SU-DHL-6 (cell line): ENCODE measurements at regions not wholly inside any gene's neighbourhood (a gene's known extent, or its start where the extent isn't known, plus 50 kb on each side); places are given as distances from the start of the nearest gene placed in this dataset.

ENCODE experiments used
- H2AFZ ChIP-seq: fragments of 200-600 bp; sonication (generic); 2 replicates; pipeline ENCODE4 v1.6.1; 2014; ENCODE audit warnings: low read depth, mild to moderate bottlenecking, moderate library complexity, mixed read lengths, antibody characterized with exemption, low read length; ENCODE audit not compliant: severe bottlenecking
- H3F3A ChIP-seq: fragments of 200-600 bp; shearing (Covaris generic); 2 replicates; pipeline ENCODE4 v1.6.0; 2016; ENCODE audit warnings: antibody characterized with exemption, mild to moderate bottlenecking; ENCODE audit not compliant: insufficient read depth
- H3K27ac ChIP-seq: fragments of 200-600 bp; sonication (generic); 2 replicates; pipeline ENCODE4 v1.5.1; 2016; ENCODE audit warnings: low read depth, mild to moderate bottlenecking, low read length, moderate library complexity, mixed read lengths
- H3K27me3 ChIP-seq: fragments of 200-600 bp; sonication (generic), shearing (Covaris generic); 2 replicates; pipeline ENCODE4 v1.6.0; 2014; ENCODE audit warnings: mild to moderate bottlenecking, low read length
- H3K36me3 ChIP-seq: fragments of 200-600 bp; sonication (generic); 2 replicates; pipeline ENCODE4 v1.6.1; 2014; ENCODE audit warnings: mild to moderate bottlenecking, low read length, mixed read lengths
- H3K4me2 ChIP-seq: fragments of 300-600, 200-600 bp; shearing (Covaris generic), sonication (generic); 2 replicates; pipeline ENCODE4 v1.6.0; 2014; ENCODE audit warnings: low read length, low read depth, mild to moderate bottlenecking; ENCODE audit not compliant: poor library complexity, severe bottlenecking
- H3K4me3 ChIP-seq: fragments of 200-600 bp; sonication (generic); 2 replicates; pipeline ENCODE4 v1.5.1; 2014; ENCODE audit warnings: antibody characterized with exemption, low read length, mild to moderate bottlenecking, mixed read lengths; ENCODE audit not compliant: insufficient read depth, poor library complexity, severe bottlenecking
- H3K79me2 ChIP-seq: fragments of 200-600 bp; sonication (generic); 2 replicates; pipeline ENCODE4 v1.6.1; 2014; ENCODE audit warnings: mild to moderate bottlenecking, low read length, moderate library complexity; ENCODE audit not compliant: insufficient read depth
- H3K9ac ChIP-seq: fragments of 200-600 bp; sonication (generic); 2 replicates; pipeline ENCODE4 v1.7.0; 2014; ENCODE audit warnings: mild to moderate bottlenecking, low read length
- H3K9me2 ChIP-seq: fragments of 200-600 bp; sonication (generic); replicated peaks from 2 replicates; pipeline ENCODE4 v1.6.1; 2014; ENCODE audit warnings: low read length; ENCODE audit not compliant: insufficient read depth
- H3K9me3 ChIP-seq: fragments of 200-600 bp; sonication (generic); 2 replicates; pipeline ENCODE4 v1.6.1; 2014; ENCODE audit warnings: low read length, mixed read lengths; ENCODE audit not compliant: insufficient read depth
- H4K20me1 ChIP-seq: fragments of 200-600 bp; sonication (generic); 2 replicates; pipeline ENCODE4 v1.6.1; 2014; ENCODE audit warnings: low read depth, mild to moderate bottlenecking, antibody characterized with exemption, low read length, moderate library complexity, mixed read lengths
- EZH2phosphoT487 ChIP-seq: fragments of 200-600 bp; sonication (generic), shearing (Covaris generic); conservative IDR thresholded peaks from 2 replicates; pipeline ENCODE4 v1.6.1; 2018; ENCODE audit warnings: mild to moderate bottlenecking, antibody characterized with exemption, low read length, moderate library complexity, mixed read lengths
- TF ChIP-seq, protein P1 (sequence below): fragments of 200-600 bp; sonication (generic); IDR thresholded peaks from one replicate; pipeline ENCODE4 v1.5.1; 2017; ENCODE audit warnings: antibody characterized with exemption, mild to moderate bottlenecking, low read length, moderate library complexity; ENCODE audit not compliant: insufficient read depth, poor library complexity, severe bottlenecking

DNA sequence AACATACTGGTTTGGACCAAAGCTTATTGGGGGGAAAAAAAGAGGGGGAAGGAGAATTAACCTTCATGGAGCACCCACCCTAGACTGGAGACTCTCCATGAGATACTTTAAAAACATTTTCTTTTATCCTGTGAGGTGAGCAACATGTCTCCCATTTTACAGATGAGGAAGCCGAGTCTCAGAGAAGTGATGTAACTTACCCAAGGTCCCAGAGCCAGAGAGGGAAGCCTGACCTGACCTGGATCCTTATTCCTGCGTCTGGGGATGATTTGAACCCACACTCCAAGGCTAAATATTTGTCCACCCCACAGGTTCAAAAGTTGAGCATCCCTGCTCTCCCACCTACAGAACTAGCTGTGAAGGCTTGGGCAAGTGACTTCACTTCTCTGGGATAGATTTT is 137.9 kb upstream of the JUN start:
- Histone ChIP-seq H3K27ac (no peak overlapping the region), H3K27me3 (no peaks in the 10 kb centered on the region), H3K36me3 (no peaks in the 10 kb centered on the region), H3K4me2 (no peak overlapping the region), H3K4me3 (no peak overlapping the region), H3K79me2 (no peaks in the 10 kb centered on the region), H4K20me1 (no peaks in the 10 kb centered on the region), H3K9me2 (no peaks in the 10 kb centered on the region), H2AFZ (no peak overlapping the region), H3K9me3 (no peaks in the 10 kb centered on the region), H3F3A (no peaks in the 10 kb centered on the region), H3K9ac (no peak overlapping the region)
- TF ChIP-seq, protein P1, sequence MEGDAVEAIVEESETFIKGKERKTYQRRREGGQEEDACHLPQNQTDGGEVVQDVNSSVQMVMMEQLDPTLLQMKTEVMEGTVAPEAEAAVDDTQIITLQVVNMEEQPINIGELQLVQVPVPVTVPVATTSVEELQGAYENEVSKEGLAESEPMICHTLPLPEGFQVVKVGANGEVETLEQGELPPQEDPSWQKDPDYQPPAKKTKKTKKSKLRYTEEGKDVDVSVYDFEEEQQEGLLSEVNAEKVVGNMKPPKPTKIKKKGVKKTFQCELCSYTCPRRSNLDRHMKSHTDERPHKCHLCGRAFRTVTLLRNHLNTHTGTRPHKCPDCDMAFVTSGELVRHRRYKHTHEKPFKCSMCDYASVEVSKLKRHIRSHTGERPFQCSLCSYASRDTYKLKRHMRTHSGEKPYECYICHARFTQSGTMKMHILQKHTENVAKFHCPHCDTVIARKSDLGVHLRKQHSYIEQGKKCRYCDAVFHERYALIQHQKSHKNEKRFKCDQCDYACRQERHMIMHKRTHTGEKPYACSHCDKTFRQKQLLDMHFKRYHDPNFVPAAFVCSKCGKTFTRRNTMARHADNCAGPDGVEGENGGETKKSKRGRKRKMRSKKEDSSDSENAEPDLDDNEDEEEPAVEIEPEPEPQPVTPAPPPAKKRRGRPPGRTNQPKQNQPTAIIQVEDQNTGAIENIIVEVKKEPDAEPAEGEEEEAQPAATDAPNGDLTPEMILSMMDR = no peak

DNA sequence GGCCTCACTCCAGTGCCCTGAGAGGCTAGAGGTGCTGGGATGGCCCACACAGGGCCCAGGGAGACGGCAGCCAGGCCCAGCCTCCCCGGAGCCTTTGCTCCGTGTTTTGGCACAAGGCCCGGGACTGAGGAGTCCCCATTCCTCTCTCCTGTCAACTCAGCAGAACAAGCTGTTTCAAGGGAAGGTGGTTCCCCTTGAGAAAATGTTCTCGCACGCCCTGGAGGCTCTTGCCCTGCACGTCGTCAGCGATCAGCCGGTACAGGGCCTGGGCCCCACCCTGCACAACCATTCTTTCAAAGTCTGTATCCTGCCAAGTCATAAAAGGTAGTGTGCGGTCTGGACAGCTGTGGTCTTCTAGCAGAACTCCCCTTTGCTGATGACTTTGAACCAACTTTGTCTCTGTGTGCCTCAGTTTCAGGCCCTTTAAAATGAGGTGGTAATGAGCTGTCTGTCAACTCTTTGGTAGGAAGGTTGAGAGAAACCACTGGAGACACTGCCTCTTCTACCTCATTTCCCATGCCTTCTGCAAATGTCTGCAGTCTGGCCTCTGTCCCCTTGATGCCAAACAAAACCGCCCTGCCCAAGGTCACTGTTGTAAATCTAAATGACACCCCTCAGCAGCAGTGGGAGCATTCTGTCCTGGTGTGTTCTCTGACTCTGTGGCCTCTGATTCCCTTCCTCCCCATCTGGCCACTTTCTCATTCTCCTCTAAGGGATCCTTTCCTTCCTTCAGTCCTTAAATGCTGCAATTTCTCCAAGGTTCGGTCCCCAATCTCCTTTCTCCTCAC is 138.6 kb upstream of the JUN start:
- H3K9me2 ChIP-seq = no peaks in the 10 kb centered on the region
- H2AFZ ChIP-seq = no peak overlapping the region
- no peak for TF ChIP-seq EZH2phosphoT487
- TF ChIP-seq, protein P1 = no peak
- no peak overlapping the region for H3K4me3 ChIP-seq
- no peak overlapping the region for H3K9ac ChIP-seq
- no peaks in the 10 kb centered on the region for H3K27me3 ChIP-seq
- H3F3A ChIP-seq = no peaks in the 10 kb centered on the region
- no peaks in the 10 kb centered on the region for H3K79me2 ChIP-seq
- H3K27ac ChIP-seq = no peak overlapping the region
- H3K9me3 ChIP-seq = no peaks in the 10 kb centered on the region
- no peaks in the 10 kb centered on the region for H3K36me3 ChIP-seq
- no peak overlapping the region for H3K4me2 ChIP-seq
- H4K20me1 ChIP-seq = no peaks in the 10 kb centered on the region

DNA sequence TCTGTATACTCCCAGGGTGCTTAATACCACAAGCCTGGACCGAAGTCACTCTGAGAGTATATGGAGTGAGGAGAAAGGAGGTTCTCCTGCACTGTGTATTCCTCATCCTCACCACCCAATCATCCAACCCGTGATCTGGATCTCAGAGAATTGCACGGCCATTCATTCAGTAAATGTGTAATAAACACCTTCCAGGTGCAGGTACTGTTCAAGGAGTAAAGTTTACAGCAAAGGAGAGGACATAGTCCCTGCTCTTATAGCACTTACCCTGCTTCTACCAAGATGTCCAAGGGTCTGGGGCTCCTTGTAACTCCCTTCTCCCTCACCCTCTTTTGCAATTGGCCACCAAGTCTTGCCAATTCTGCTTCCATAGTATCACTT is 139.2 kb upstream of the JUN start:
- Histone ChIP-seq H3F3A (no peaks in the 10 kb centered on the region), H3K9me2 (no peaks in the 10 kb centered on the region), H3K27ac (no peak overlapping the region), H3K36me3 (no peaks in the 10 kb centered on the region), H3K79me2 (no peaks in the 10 kb centered on the region), H3K9me3 (no peaks in the 10 kb centered on the region), H4K20me1 (no peaks in the 10 kb centered on the region), H3K27me3 (no peaks in the 10 kb centered on the region), H3K4me2 (no peak overlapping the region), H2AFZ (no peak overlapping the region), H3K9ac (no peak overlapping the region), H3K4me3 (no peak overlapping the region)
- TF ChIP-seq, protein P1 = no peak
- no peak for TF ChIP-seq EZH2phosphoT487
